Trophoblast cell (in vitro differentiated cells and primary cell): ENCODE measurements at regions not wholly inside any gene's neighbourhood (a gene's known extent, or its start where the extent isn't known, plus 50 kb on each side); places are given as distances from the start of the nearest gene placed in this dataset.

Experiments used
- DNase-seq, 2 donors: peaks; one replicate each; pipeline ENCODE4 v3.0.0-alpha.2; 2016
- H2AFZ ChIP-seq: 2 replicates; pipeline ENCODE4 v1.6.1; 2013; ENCODE audit warnings: low read length, moderate library complexity, mild to moderate bottlenecking; ENCODE audit not compliant: insufficient read depth, poor library complexity
- H2AK5ac ChIP-seq: 2 replicates; pipeline ENCODE4 v1.6.1; 2013; ENCODE audit warnings: mild to moderate bottlenecking, low read length
- H2BK120ac ChIP-seq: 2 replicates; pipeline ENCODE4 v1.6.1; 2013; ENCODE audit warnings: low read length, mild to moderate bottlenecking, moderate library complexity; ENCODE audit not compliant: insufficient read depth, poor library complexity
- H2BK12ac ChIP-seq: 2 replicates; pipeline ENCODE4 v1.6.1; 2013; ENCODE audit warnings: mild to moderate bottlenecking, low read length, moderate library complexity
- H2BK5ac ChIP-seq: 2 replicates; pipeline ENCODE4 v1.6.1; 2013; ENCODE audit warnings: low read length, low read depth, moderate library complexity, mild to moderate bottlenecking; ENCODE audit not compliant: poor library complexity
- H3K14ac ChIP-seq: 2 replicates; pipeline ENCODE4 v1.6.1; 2013; ENCODE audit warnings: mild to moderate bottlenecking, low read length
- H3K18ac ChIP-seq: 2 replicates; pipeline ENCODE4 v1.6.1; 2013; ENCODE audit warnings: mild to moderate bottlenecking, low read length
- H3K23ac ChIP-seq: 2 replicates; pipeline ENCODE4 v1.6.1; 2013; ENCODE audit warnings: low read length
- H3K27ac ChIP-seq: 2 replicates; pipeline ENCODE4 v1.5.1; 2013; ENCODE audit warnings: low read depth, mild to moderate bottlenecking, inconsistent platforms, low read length, moderate library complexity
- H3K27me3 ChIP-seq: 2 replicates; pipeline ENCODE4 v1.6.1; 2013; ENCODE audit warnings: inconsistent platforms, mild to moderate bottlenecking, low read length, moderate library complexity; ENCODE audit not compliant: insufficient read depth
- H3K36me3 ChIP-seq, 2 experiments: 1 replicate in 1 of 2; 2 replicates in 1 of 2; pipeline ENCODE4 v1.6.1; 2013; ENCODE audit warnings: low read length in 2 of 2, mild to moderate bottlenecking in 2 of 2, moderate library complexity in 1 of 2; ENCODE audit not compliant: insufficient read depth in 2 of 2, control insufficient read depth in 1 of 2
- H3K4ac ChIP-seq: 2 replicates; pipeline ENCODE4 v1.6.1; 2013; ENCODE audit warnings: low read depth, mild to moderate bottlenecking, low read length, moderate library complexity
- H3K4me1 ChIP-seq, 2 experiments: 1 replicate in 1 of 2; 2 replicates in 1 of 2; pipeline ENCODE4 v1.6.1; 2013; ENCODE audit warnings: low read length in 2 of 2, mild to moderate bottlenecking in 2 of 2, moderate library complexity in 1 of 2; ENCODE audit not compliant: insufficient read depth in 2 of 2, control insufficient read depth in 1 of 2
- H3K4me2 ChIP-seq: 2 replicates; pipeline ENCODE4 v1.6.1; 2013; ENCODE audit warnings: inconsistent platforms, mild to moderate bottlenecking, low read length, moderate library complexity
- H3K4me3 ChIP-seq: 2 replicates; pipeline ENCODE4 v1.5.1; 2013; ENCODE audit warnings: mild to moderate bottlenecking, low read depth, low read length, inconsistent platforms
- H3K79me1 ChIP-seq: one replicate; pipeline ENCODE4 v1.6.1; 2013; ENCODE audit warnings: low read length
- H3K79me2 ChIP-seq: 2 replicates; pipeline ENCODE4 v1.6.1; 2013; ENCODE audit warnings: low read length, mild to moderate bottlenecking; ENCODE audit not compliant: control insufficient read depth, insufficient read depth, poor library complexity
- H3K9ac ChIP-seq: 2 replicates; pipeline ENCODE4 v1.6.1; 2013; ENCODE audit warnings: mild to moderate bottlenecking, low read length
- H3K9me3 ChIP-seq: 2 replicates; pipeline ENCODE4 v1.6.1; 2013; ENCODE audit warnings: low read depth, mild to moderate bottlenecking, control low read depth, inconsistent platforms, low read length; ENCODE audit not compliant: insufficient read depth
- H4K12ac ChIP-seq: 2 replicates; pipeline ENCODE4 v1.6.1; 2013; ENCODE audit warnings: low read depth, mild to moderate bottlenecking, low read length, moderate library complexity
- H4K8ac ChIP-seq: 2 replicates; pipeline ENCODE4 v1.6.1; 2013; ENCODE audit warnings: low read depth, mild to moderate bottlenecking, low read length, moderate library complexity
- H4K91ac ChIP-seq: one replicate; pipeline ENCODE4 v1.6.1; 2013; ENCODE audit warnings: low read depth, mild to moderate bottlenecking, low read length, moderate library complexity
- WGBS: extraction: QIAGEN DNeasy Blood & Tissue Kit; methylation state at CpG from one replicate; pipeline ENCODE4 v1.1.7; 2013; ENCODE audit warnings: missing lambda C conversion rate; ENCODE audit not compliant: insufficient read length, insufficient coverage; ENCODE audit errors: extremely low coverage; 5-methylcytosine and 5-hydroxymethylcytosine counted together

DNA sequence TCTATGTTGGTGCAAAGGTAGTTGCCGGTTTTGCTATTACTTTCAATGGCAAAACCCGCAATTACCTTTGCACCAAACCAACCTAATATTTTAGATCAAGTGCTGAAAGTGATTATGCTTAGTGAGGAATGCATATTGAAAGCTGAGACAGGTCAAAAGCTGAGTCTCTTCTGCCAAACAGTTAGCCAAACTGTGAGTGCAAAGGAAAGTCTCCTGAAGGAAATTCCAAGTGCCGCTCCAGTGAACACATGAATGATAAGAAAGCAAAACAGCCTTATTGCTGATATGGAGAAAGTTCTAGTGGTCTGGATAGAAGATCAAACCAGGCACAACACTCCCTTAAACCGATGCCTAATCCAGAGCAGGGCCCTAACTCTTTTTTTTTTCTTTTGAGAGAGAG lies 83.1 kb upstream of the ERRFI1 start:
- H3K14ac ChIP-seq: no peak overlapping the region
- no peak for DNase-seq
- no peaks in the 10 kb centered on the region for H3K27me3 ChIP-seq
- no peak overlapping the region for H3K27ac ChIP-seq
- no peak overlapping the region for H2BK12ac ChIP-seq
- no peak overlapping the region for H2AK5ac ChIP-seq
- H2BK120ac ChIP-seq: no peak overlapping the region
- no peak overlapping the region for H3K18ac ChIP-seq
- no peak overlapping the region for H3K4me2 ChIP-seq
- H3K9me3 ChIP-seq: peaks cover 2% of the 10 kb centered on the region
- H3K36me3 ChIP-seq: peaks cover 0 to 2% of the 10 kb centered on the region in 2 experiments
- peaks cover 3% of the 10 kb centered on the region for H3K79me2 ChIP-seq
- peaks cover 5 to 6% of the 10 kb centered on the region in 2 experiments for H3K4me1 ChIP-seq
- no peak overlapping the region for H2AFZ ChIP-seq
- H3K9ac ChIP-seq: no peak overlapping the region
- peaks cover 15% of the 10 kb centered on the region for H3K79me1 ChIP-seq
- H3K4me3 ChIP-seq: no peak overlapping the region
- no peak overlapping the region for H3K23ac ChIP-seq
- no CpG with 5 or more reads among the region's 4 CpGs for WGBS
- no peak overlapping the region for H2BK5ac ChIP-seq
- no peak overlapping the region for H4K8ac ChIP-seq
- no peak overlapping the region for H4K12ac ChIP-seq
- no peak overlapping the region for H4K91ac ChIP-seq
- no peak overlapping the region for H3K4ac ChIP-seq

DNA sequence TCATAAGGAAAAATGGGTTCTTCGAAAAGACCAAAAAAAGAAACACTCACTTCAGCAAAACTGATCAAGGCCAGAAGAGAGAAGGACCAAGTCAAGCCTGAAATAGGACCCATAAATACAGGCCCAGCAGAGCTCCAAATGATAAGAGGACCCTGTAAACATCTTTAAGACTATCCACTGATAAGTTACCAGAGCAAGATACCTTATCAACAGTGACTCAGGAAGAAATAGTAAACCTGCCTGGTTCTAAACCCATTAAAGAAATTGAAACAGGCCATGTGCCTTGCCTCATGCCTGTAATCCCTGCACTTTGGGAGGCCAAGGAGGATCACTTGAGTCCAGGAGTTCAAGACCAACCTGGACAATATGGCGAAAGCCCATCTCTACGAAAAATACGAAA lies 81.8 kb upstream of the ERRFI1 start:
- no peak for DNase-seq
- H3K14ac ChIP-seq: no peak overlapping the region
- H3K4me2 ChIP-seq: no peak overlapping the region
- H3K9me3 ChIP-seq: peaks cover 2% of the 10 kb centered on the region
- no peak overlapping the region for H4K12ac ChIP-seq
- H3K4me3 ChIP-seq: no peak overlapping the region
- H2BK5ac ChIP-seq: no peak overlapping the region
- H3K79me2 ChIP-seq: no peaks in the 10 kb centered on the region
- H3K36me3 ChIP-seq: peaks cover 0 to 2% of the 10 kb centered on the region in 2 experiments
- H4K8ac ChIP-seq: no peak overlapping the region
- H3K4ac ChIP-seq: no peak overlapping the region
- WGBS: no CpG with 5 or more reads among the region's 4 CpGs
- H2AFZ ChIP-seq: no peak overlapping the region
- no peak overlapping the region for H2AK5ac ChIP-seq
- H3K23ac ChIP-seq: no peak overlapping the region
- peak overlapping the region; percentile 2 for H3K27ac ChIP-seq
- H3K79me1 ChIP-seq: peaks cover 10% of the 10 kb centered on the region
- H3K4me1 ChIP-seq: peaks cover 0 to 2% of the 10 kb centered on the region in 2 experiments
- no peak overlapping the region for H3K9ac ChIP-seq
- peak overlapping the region; percentile 11 for H2BK12ac ChIP-seq
- H2BK120ac ChIP-seq: no peak overlapping the region
- H3K27me3 ChIP-seq: no peaks in the 10 kb centered on the region
- no peak overlapping the region for H3K18ac ChIP-seq
- peak overlapping the region; percentile 19 for H4K91ac ChIP-seq

DNA sequence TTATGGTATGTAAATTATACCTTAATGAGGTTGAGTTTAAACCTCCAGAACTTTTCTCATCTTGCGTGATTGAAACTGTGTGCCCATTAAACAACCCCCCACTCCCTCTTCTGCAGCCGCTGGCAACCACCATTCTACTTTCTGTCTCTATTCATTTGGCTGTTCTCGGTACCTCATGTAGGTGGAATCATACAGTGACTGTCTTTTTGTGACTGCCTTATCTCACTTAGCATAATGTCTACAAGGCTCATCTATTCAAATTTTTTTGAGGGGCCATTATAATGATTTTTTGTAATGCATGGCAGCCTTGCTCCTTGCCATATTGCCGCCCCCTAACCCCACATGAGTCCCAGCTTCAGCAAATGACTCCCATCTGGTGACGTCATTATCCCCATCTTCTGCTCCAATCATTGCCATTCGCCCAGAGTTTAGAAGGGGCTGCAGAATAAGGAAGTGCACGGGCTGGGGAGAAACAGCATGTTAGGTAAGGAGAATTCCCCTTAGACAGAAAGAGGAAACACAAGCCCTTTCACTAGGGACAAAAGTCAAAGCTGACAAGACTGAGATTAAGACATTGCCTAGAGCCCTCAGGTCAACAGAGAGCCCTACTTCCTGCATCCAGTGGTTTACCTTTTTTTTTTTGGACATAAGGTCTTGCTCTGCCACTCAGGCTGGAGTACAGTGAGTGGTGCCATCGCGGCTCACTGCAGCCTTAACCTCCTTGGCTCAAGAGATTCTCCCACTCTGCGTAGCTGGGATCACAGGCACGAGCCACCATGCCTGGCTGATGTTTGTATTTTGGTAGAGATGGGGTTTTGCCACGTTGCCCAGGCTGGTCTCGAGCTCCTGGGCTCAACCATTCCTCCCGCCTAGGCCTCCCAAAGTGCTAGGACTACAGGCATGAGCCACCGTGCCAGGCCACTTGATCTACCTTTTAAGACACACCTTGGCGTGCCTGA lies 78.4 kb upstream of the ERRFI1 start:
- Histone ChIP-seq H2BK120ac (no peak overlapping the region), H3K9me3 (no peaks in the 10 kb centered on the region), H2BK5ac (no peak overlapping the region), H3K36me3 (peaks cover 0 to 2% of the 10 kb centered on the region in 2 experiments), H3K4me1 (peaks cover 3 to 5% of the 10 kb centered on the region in 2 experiments), H3K14ac (no peak overlapping the region), H3K4me2 (no peak overlapping the region), H2BK12ac (peak overlapping the region; percentile 3), H3K23ac (no peak overlapping the region), H3K18ac (no peak overlapping the region), H3K27ac (no peak overlapping the region), H3K9ac (no peak overlapping the region), H3K79me1 (peaks cover 8% of the 10 kb centered on the region), H3K79me2 (no peaks in the 10 kb centered on the region), H2AFZ (no peak overlapping the region), H3K4me3 (no peak overlapping the region), H3K27me3 (no peaks in the 10 kb centered on the region), H2AK5ac (no peak overlapping the region), H4K91ac (peak overlapping the region; percentile 7), H4K8ac (no peak overlapping the region), H3K4ac (no peak overlapping the region), H4K12ac (no peak overlapping the region)
- no CpG with 5 or more reads among the region's 16 CpGs for WGBS
- no peak for DNase-seq

DNA sequence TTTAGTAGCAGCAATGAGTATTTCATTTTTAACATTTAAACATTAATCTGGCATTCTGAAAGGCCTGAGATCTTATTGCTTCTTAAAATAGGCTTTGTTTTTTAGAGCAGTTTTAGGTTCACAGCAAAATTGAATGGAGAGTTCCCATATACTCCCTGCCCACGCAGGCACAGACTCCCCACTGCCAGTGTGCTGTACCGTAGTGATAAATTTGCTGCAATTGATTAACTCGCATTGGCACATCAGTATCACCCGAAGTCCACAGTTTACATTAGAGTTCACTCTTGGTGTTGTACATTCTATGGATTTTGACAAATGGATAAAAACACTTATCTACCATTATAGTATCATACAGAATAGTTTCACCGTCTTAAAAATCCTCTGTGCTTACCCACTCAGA lies 71.8 kb upstream of the ERRFI1 start:
- H3K79me2 ChIP-seq: no peaks in the 10 kb centered on the region
- no CpG with 5 or more reads among the region's 5 CpGs for WGBS
- H4K8ac ChIP-seq: no peak overlapping the region
- H3K9me3 ChIP-seq: no peaks in the 10 kb centered on the region
- H3K4ac ChIP-seq: no peak overlapping the region
- no peak overlapping the region for H2AFZ ChIP-seq
- no peak overlapping the region for H2BK5ac ChIP-seq
- no peak overlapping the region for H2AK5ac ChIP-seq
- no peak overlapping the region for H2BK120ac ChIP-seq
- H3K9ac ChIP-seq: no peak overlapping the region
- no peak overlapping the region for H4K12ac ChIP-seq
- H3K18ac ChIP-seq: no peak overlapping the region
- no peak overlapping the region for H3K14ac ChIP-seq
- peaks cover 3 to 7% of the 10 kb centered on the region in 2 experiments for H3K4me1 ChIP-seq
- no peak overlapping the region for H3K23ac ChIP-seq
- no peak overlapping the region for H3K4me3 ChIP-seq
- no peaks in the 10 kb centered on the region for H3K27me3 ChIP-seq
- no peak for DNase-seq
- peak overlapping the region; percentile 53 for H4K91ac ChIP-seq
- peak overlapping the region; percentile 93 for H2BK12ac ChIP-seq
- H3K79me1 ChIP-seq: no peaks in the 10 kb centered on the region
- H3K27ac ChIP-seq: no peak overlapping the region
- H3K4me2 ChIP-seq: no peak overlapping the region
- H3K36me3 ChIP-seq: no peaks in the 10 kb centered on the region
